ENCODE measurements at regions not wholly inside any gene's neighbourhood (a gene's known extent, or its start where the extent isn't known, plus 50 kb on each side); places are given as distances from the start of the nearest gene placed in this dataset.

GRCh38 chr3:56878074-56878473 is 76.3 kb upstream of the ARHGEF3 start:
- ATAC-seq (no peak), FAIRE-seq (no peak), DNase-seq (ENCODE audit: low read depth in 1 of 2, low spot score in 1 of 2) (no peak)
- Histone ChIP-seq H3K4me2 (no peak overlapping the region), H3K27ac (no peak overlapping the region), H3K4me1 (no peaks in the 10 kb centered on the region), H3K9me3 (no peaks in the 10 kb centered on the region), H3K4me3 (no peak overlapping the region)
- POLR2A ChIA-PET = interaction anchor here (0.6 kb wide), 1 partner anchor 13 kb away, joined by 7 read pairs; no protein-coding TSS in a partner anchor
- 85% methylated on average over 8 of the region's 8 CpGs for WGBS (ENCODE audit: missing lambda C conversion rate)
- CTCF ChIA-PET = no interaction called here
- TF ChIP-seq, protein P1, sequence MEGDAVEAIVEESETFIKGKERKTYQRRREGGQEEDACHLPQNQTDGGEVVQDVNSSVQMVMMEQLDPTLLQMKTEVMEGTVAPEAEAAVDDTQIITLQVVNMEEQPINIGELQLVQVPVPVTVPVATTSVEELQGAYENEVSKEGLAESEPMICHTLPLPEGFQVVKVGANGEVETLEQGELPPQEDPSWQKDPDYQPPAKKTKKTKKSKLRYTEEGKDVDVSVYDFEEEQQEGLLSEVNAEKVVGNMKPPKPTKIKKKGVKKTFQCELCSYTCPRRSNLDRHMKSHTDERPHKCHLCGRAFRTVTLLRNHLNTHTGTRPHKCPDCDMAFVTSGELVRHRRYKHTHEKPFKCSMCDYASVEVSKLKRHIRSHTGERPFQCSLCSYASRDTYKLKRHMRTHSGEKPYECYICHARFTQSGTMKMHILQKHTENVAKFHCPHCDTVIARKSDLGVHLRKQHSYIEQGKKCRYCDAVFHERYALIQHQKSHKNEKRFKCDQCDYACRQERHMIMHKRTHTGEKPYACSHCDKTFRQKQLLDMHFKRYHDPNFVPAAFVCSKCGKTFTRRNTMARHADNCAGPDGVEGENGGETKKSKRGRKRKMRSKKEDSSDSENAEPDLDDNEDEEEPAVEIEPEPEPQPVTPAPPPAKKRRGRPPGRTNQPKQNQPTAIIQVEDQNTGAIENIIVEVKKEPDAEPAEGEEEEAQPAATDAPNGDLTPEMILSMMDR (IDR thresholded peaks at IDR 0.05) = no peak
- TF ChIP-seq PHF8 (IDR thresholded peaks at IDR 0.05; ENCODE audit: borderline replicate concordance, low read depth) = no peak
- TF ChIP-seq NFE2L2 (conservative IDR thresholded peaks at IDR 0.05; ENCODE audit: low read length) = no peak
- no peak for TF ChIP-seq CHD4 (IDR thresholded peaks at IDR 0.05; ENCODE audit: borderline replicate concordance)
- no peak for TF ChIP-seq HDAC2 (IDR thresholded peaks at IDR 0.05)
- TF ChIP-seq, protein P2, sequence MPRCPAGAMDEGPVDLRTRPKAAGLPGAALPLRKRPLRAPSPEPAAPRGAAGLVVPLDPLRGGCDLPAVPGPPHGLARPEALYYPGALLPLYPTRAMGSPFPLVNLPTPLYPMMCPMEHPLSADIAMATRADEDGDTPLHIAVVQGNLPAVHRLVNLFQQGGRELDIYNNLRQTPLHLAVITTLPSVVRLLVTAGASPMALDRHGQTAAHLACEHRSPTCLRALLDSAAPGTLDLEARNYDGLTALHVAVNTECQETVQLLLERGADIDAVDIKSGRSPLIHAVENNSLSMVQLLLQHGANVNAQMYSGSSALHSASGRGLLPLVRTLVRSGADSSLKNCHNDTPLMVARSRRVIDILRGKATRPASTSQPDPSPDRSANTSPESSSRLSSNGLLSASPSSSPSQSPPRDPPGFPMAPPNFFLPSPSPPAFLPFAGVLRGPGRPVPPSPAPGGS (IDR thresholded peaks at IDR 0.05) = no peak
- no peak for TF ChIP-seq NR3C1 (IDR thresholded peaks at IDR 0.05)
- no peak for TF ChIP-seq ESRRA (IDR thresholded peaks at IDR 0.05; ENCODE audit: borderline replicate concordance, low read length)
- TF ChIP-seq EHMT2 (IDR thresholded peaks at IDR 0.05; ENCODE audit: low read depth) = no peak
- TF ChIP-seq, protein P3, sequence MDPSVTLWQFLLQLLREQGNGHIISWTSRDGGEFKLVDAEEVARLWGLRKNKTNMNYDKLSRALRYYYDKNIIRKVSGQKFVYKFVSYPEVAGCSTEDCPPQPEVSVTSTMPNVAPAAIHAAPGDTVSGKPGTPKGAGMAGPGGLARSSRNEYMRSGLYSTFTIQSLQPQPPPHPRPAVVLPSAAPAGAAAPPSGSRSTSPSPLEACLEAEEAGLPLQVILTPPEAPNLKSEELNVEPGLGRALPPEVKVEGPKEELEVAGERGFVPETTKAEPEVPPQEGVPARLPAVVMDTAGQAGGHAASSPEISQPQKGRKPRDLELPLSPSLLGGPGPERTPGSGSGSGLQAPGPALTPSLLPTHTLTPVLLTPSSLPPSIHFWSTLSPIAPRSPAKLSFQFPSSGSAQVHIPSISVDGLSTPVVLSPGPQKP (IDR thresholded peaks at IDR 0.05; ENCODE audit: low read depth, low read length) = no peak
- TF ChIP-seq EP300 (IDR thresholded peaks at IDR 0.05) = no peak
- TF ChIP-seq RNF2 (IDR thresholded peaks at IDR 0.05; ENCODE audit: borderline replicate concordance, low read depth) = no peak
- no peak for TF ChIP-seq TFCP2L1 (CRISPR knock-in tag; IDR thresholded peaks at IDR 0.05)
- TF ChIP-seq ZFP36 (IDR thresholded peaks at IDR 0.05; ENCODE audit: borderline replicate concordance, partially characterized antibody) = no peak
- no peak for TF ChIP-seq HOXB5 (CRISPR knock-in tag; IDR thresholded peaks at IDR 0.05)
- TF ChIP-seq, protein P4, sequence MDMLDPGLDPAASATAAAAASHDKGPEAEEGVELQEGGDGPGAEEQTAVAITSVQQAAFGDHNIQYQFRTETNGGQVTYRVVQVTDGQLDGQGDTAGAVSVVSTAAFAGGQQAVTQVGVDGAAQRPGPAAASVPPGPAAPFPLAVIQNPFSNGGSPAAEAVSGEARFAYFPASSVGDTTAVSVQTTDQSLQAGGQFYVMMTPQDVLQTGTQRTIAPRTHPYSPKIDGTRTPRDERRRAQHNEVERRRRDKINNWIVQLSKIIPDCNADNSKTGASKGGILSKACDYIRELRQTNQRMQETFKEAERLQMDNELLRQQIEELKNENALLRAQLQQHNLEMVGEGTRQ (IDR thresholded peaks at IDR 0.05) = no peak
- no peak for TF ChIP-seq POLR2A (IDR thresholded peaks at IDR 0.05; ENCODE audit: low read length)

- Histone ChIP-seq H3K4me1 (no peaks in the 10 kb centered on the region), H3K9me3 (no peaks in the 10 kb centered on the region), H3K27ac (no peak overlapping the region), H3K4me2 (no peak overlapping the region), H3K4me3 (no peak overlapping the region)
- FAIRE-seq (no peak), DNase-seq (ENCODE audit: low read depth in 1 of 2, low spot score in 1 of 2) (no peak), ATAC-seq (no peak)
- POLR2A ChIA-PET = no interaction called here
- WGBS (ENCODE audit: missing lambda C conversion rate) = 94% methylated on average over 2 of the region's 3 CpGs
- CTCF ChIA-PET = no interaction called here
- TF ChIP-seq EP300 (IDR thresholded peaks at IDR 0.05) (no peak), RCOR1 (IDR thresholded peaks at IDR 0.05; ENCODE audit: low read depth, low read length) (no peak), MAFK (IDR thresholded peaks at IDR 0.05; ENCODE audit: partially characterized antibody) (no peak), CEBPB (IDR thresholded peaks at IDR 0.05) (no peak), ZFP36 (IDR thresholded peaks at IDR 0.05; ENCODE audit: borderline replicate concordance, partially characterized antibody) (no peak), MAX (IDR thresholded peaks at IDR 0.05) (no peak), POLR2A (IDR thresholded peaks at IDR 0.05; ENCODE audit: low read length) (no peak), JUN (IDR thresholded peaks at IDR 0.05) (no peak)
- TF ChIP-seq, protein P3 (IDR thresholded peaks at IDR 0.05; ENCODE audit: low read depth, low read length) = no peak
Measured at GRCh38 chr3:56876916-56877315, 75.2 kb upstream of the ARHGEF3 start.
